Ascending aorta (tissue), 2 donors: ENCODE measurements at regions not wholly inside any gene's neighbourhood (a gene's known extent, or its start where the extent isn't known, plus 50 kb on each side); places are given as distances from the start of the nearest gene placed in this dataset.

Experiments used
- DNase-seq, 2 donors: peaks; one replicate each; pipeline ENCODE4 v3.0.0-alpha.2; 2019; ENCODE audit warnings: low spot score in 2 of 2
- H3K27ac ChIP-seq, 2 donors: fragments of 200-600 bp; sonication (generic); one replicate each; pipeline ENCODE4 v1.5.1; 2016 to 2017; ENCODE audit warnings: mild to moderate bottlenecking in 1 of 2
- H3K27me3 ChIP-seq: fragments of 200-600 bp; sonication (generic); one replicate; pipeline ENCODE4 v1.5.1; 2017
- H3K36me3 ChIP-seq, 2 donors: fragments of 200-600 bp; sonication (generic); one replicate each; pipeline ENCODE4 v1.5.1; 2016
- H3K4me1 ChIP-seq, 2 donors: fragments of 200-600 bp; sonication (generic); one replicate each; pipeline ENCODE4 v1.5.1; 2016 to 2017; ENCODE audit warnings: mild to moderate bottlenecking in 1 of 2
- H3K4me3 ChIP-seq, 2 donors: fragments of 200-600 bp; sonication (generic); one replicate each; pipeline ENCODE4 v1.5.1; 2016 to 2017; ENCODE audit warnings: mild to moderate bottlenecking in 1 of 2
- H3K9me3 ChIP-seq, 2 donors: fragments of 200-600 bp; sonication (generic); one replicate each; pipeline ENCODE4 v1.5.1; 2016
- intact Hi-C: fragments of 100-400 bp; cut with DNase I; formaldehyde crosslinking; loops from one replicate; pipeline ENCODE4 v1.15.1; 2023
- TF ChIP-seq, protein P1 (sequence below), 3 experiments: fragments of 200-600 bp in 2 of 3; fragments of 450-650 bp in 1 of 3; sonication (generic) in 2 of 3; IDR thresholded peaks; one replicate each; pipeline ENCODE4 v1.5.1; 2016 to 2019; ENCODE audit warnings: antibody characterized with exemption in 3 of 3, mild to moderate bottlenecking in 1 of 3, moderate library complexity in 1 of 3

DNA sequence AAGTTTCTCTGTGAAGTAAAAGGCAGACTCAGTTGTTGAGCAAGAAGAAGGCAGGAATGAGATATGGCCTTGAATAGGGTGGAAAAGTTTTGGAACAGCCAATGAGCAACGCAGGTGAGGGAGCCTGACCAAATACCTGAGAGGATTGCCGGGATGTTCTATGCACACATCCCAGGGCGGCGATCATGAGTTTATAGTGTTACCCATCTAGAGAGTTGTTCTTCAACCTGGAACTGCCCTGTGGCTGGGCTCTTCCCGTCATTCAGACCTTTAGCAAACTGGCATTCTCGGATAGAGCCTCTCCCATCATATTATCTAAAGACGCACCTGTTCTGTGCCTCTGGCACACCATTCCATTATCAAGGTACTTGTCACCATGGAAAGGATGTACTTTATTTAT lies 103.0 kb upstream of the KIF5B start:
- TF ChIP-seq, protein P1, sequence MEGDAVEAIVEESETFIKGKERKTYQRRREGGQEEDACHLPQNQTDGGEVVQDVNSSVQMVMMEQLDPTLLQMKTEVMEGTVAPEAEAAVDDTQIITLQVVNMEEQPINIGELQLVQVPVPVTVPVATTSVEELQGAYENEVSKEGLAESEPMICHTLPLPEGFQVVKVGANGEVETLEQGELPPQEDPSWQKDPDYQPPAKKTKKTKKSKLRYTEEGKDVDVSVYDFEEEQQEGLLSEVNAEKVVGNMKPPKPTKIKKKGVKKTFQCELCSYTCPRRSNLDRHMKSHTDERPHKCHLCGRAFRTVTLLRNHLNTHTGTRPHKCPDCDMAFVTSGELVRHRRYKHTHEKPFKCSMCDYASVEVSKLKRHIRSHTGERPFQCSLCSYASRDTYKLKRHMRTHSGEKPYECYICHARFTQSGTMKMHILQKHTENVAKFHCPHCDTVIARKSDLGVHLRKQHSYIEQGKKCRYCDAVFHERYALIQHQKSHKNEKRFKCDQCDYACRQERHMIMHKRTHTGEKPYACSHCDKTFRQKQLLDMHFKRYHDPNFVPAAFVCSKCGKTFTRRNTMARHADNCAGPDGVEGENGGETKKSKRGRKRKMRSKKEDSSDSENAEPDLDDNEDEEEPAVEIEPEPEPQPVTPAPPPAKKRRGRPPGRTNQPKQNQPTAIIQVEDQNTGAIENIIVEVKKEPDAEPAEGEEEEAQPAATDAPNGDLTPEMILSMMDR (IDR thresholded peaks at IDR 0.05) = no peak
- H3K27me3 ChIP-seq = no peaks in the 10 kb centered on the region
- H3K36me3 ChIP-seq = no peaks in the 10 kb centered on the region
- no peak for DNase-seq
- H3K4me3 ChIP-seq = no peak overlapping the region
- H3K4me1 ChIP-seq = peaks cover 0 to 8% of the 10 kb centered on the region in 2 donors
- intact Hi-C loops = no loop called here
- no peak overlapping the region for H3K27ac ChIP-seq
- no peaks in the 10 kb centered on the region for H3K9me3 ChIP-seq

DNA sequence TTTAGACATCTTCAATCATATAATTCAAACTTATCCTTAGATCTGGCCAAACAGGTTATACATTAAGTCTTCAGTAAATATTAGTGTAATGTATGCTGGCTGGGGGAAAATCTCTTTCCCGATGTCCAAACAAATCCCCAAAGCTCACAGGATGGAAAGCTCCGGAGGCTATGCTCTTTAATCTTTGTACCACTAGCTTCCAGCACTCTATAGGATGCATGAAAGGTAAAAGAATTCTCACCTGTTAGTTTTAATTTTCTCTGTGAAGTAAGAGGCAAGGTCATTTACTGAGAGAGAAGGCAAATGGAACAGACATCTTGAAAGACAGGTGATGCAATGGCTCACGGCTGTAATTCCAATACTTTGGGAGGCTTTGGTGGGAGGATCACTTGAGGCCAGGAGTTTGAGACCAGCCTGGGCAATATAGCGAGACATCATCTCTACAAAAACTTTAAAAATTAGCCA lies 99.8 kb upstream of the KIF5B start:
- peaks cover 0 to 8% of the 10 kb centered on the region in 2 donors for H3K4me1 ChIP-seq
- no peak overlapping the region for H3K4me3 ChIP-seq
- H3K27ac ChIP-seq = peak overlapping the region; percentile 81 to 84
- peaks cover 0 to 9% of the 10 kb centered on the region in 2 donors for H3K9me3 ChIP-seq
- no peaks in the 10 kb centered on the region for H3K36me3 ChIP-seq
- intact Hi-C loops = no loop called here
- DNase-seq = no peak
- TF ChIP-seq, protein P1 (IDR thresholded peaks at IDR 0.05) = no peak
- no peaks in the 10 kb centered on the region for H3K27me3 ChIP-seq

DNA sequence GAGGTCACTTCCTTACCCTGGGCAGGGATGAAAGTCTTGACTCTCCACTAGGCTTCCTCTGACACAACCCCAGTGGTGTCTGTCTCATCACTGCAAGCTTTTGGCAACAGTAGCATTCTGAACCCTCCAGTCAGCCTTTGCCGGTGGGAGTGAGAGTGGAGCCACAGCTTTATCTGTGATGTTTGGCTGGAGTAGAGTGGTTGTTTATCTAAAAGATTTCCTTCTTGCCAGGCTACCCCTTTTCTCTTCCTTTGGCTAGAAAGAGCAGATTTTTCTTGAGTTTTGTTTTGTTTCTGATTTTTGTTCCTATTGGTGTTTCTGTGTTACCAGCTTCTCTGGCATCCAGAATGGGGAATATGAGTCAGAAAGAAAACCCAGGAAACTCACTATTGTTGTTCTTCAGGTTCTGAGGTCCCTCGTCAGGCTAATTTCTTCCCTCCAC lies 98.9 kb upstream of the KIF5B start:
- H3K4me1 ChIP-seq = peaks cover 0 to 15% of the 10 kb centered on the region in 2 donors
- no peaks in the 10 kb centered on the region for H3K27me3 ChIP-seq
- no peaks in the 10 kb centered on the region for H3K36me3 ChIP-seq
- no peak for DNase-seq
- H3K4me3 ChIP-seq = no peak overlapping the region
- H3K27ac ChIP-seq = peak overlapping the region; percentile 81 to 84
- H3K9me3 ChIP-seq = peaks cover 0 to 9% of the 10 kb centered on the region in 2 donors
- TF ChIP-seq, protein P1 (IDR thresholded peaks at IDR 0.05) = no peak
- intact Hi-C loops = no loop called here

DNA sequence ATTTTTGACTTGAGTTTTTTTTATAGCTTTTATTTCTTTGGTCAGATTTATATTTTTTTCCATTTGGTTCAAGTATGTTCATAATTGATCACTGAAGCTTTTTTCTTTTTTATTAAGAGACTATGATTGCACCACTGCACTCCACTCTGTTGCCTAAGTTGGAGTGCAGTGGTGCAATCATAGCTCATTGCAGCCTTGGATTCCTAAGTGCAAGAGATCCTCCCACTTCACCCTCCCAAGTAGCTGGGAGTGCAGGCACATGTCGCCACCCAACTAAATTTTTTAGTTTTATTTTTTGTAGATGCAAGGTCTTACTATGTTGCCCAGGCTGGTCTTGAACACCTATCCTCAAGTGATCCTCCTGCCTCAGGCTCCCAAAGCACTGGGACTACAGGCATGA lies 97.7 kb upstream of the KIF5B start:
- peaks cover 0 to 9% of the 10 kb centered on the region in 2 donors for H3K9me3 ChIP-seq
- peak overlapping the region in 1 of 2 donors; percentile 81 for H3K27ac ChIP-seq
- no peak for DNase-seq
- TF ChIP-seq, protein P1 (IDR thresholded peaks at IDR 0.05) = no peak
- no peak overlapping the region for H3K4me3 ChIP-seq
- intact Hi-C loops = loop anchor here (5.0 kb wide), 2 partner anchors 42 to 207 kb away; no protein-coding TSS in a partner anchor
- no peaks in the 10 kb centered on the region for H3K36me3 ChIP-seq
- H3K4me1 ChIP-seq = peaks cover 0 to 24% of the 10 kb centered on the region in 2 donors
- H3K27me3 ChIP-seq = no peaks in the 10 kb centered on the region

- Histone ChIP-seq H3K27me3 (no peaks in the 10 kb centered on the region), H3K4me1 (peaks cover 0 to 26% of the 10 kb centered on the region in 2 donors), H3K4me3 (no peak overlapping the region), H3K9me3 (peaks cover 0 to 9% of the 10 kb centered on the region in 2 donors), H3K27ac (no peak overlapping the region), H3K36me3 (no peaks in the 10 kb centered on the region)
- TF ChIP-seq, protein P1 (IDR thresholded peaks at IDR 0.05) = no peak
- DNase-seq = no peak
- intact Hi-C loops = loop anchor here (5.0 kb wide), 2 partner anchors 41 to 206 kb away; no protein-coding TSS in a partner anchor
Observed at GRCh38 chr10:32153252-32153651, 97.0 kb upstream of the KIF5B start.
